GM19025 (cell line): ENCODE measurements at regions not wholly inside any gene's neighbourhood (a gene's known extent, or its start where the extent isn't known, plus 50 kb on each side); places are given as distances from the start of the nearest gene placed in this dataset.

Experiments used
- ATAC-seq: cut with Tn5 transposase; IDR thresholded peaks from one replicate; pipeline ENCODE4 v1.9.1; 2021; ENCODE audit warnings: mild to moderate bottlenecking, low read depth, moderate library complexity; ENCODE audit not compliant: unreplicated experiment

DNA sequence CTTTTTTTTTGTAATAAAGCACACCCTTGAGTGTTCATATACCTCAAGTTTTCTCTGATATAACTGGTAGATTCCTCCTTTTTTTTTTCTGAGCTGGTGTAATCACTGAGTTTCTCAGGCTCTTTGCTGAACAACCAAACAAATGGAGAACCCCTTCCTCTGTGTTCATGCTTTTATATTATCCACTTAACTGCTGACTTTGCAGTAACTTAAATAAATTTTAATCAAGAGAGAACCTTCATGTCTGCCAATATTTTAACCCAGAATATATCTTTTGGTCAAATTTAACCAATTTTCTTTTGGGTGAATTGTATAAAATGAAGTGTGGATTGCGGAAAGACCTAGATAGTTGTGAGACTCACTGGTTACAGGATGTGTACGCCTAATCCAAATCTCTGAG lies 833.0 kb upstream of the COX7C start:
- ATAC-seq: no peak

DNA sequence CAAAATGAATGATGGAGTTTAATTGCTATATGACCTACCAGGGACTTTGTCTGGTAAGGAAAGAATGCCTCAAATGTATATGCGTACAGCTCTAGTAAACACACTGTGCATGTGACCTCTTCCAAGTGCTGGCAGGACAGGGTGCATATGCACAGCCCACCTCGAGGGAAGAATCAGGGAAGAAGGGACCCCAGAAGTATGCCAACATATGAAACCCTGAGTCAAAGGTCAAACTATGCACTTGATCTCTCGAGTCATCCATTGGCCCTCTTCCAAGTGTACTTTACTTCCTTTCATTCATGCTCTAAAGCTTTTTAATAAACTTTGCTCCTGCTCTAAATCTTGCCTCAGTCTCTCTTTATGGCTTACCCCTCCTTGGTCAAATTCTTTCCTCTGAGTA lies 804.6 kb upstream of the COX7C start:
- no peak for ATAC-seq

DNA sequence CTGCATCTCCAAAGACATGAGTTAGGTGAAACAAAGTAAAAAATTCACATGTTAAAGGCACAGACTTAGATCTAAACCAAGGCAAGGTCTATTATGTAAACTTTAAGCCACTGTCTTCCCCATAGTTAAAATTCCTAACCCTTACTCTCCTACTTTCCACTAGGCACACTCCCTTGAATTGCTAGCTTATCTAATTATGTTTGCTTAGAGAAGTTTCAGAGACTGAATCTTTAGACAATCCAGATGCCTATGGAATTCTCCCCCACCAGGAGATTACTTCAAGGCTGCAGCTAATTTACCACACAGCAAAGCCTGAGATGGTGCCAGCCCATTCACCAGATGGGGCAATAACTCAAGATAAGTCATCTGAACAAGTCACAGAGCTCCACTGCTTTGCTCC lies 803.1 kb upstream of the COX7C start:
- no peak for ATAC-seq

DNA sequence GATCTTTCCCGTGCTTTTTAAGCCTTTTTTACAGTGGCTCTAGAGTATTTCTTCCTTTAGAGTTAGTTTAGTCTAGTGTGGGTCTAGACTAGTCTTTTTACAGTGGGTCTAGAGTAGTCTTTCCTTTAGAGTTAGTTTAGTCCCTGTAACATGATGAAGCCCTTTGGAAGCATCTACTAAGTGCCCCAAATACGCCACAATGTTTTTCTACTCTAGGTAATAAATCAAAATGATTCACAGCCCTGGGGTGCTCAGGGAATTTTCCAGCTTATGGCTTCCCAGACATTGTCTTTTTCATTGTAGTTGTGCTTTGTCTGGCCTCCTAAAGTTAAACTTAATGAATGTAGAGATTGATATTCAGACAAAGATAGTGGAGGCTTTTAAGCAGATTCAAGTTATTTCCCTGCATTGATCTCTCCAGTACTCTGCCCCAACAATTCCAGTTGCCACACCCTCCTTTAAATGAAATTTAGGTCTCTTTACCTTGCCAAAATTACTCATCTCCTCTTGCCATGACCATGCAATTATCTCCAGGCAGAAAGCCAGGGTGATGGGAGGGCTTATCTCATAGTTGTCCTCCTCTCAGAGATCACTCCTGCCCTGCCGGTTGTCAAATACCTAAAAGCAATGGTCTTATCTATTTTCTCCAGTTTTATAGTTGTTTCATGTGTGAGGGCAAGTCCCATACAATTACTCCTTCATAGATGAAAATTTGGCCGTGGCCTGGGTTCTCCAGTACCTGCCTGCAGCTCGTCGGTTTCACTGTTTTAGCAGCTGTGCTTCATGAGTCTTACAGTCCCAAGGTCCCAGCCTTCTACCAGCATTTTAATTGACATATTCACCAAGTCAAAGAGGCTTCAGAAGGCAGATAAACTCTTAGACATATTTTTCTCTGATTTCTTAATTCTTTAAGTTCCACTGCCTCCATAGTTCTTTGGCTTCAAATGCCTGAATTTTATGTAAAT lies 794.0 kb upstream of the COX7C start:
- no peak for ATAC-seq

DNA sequence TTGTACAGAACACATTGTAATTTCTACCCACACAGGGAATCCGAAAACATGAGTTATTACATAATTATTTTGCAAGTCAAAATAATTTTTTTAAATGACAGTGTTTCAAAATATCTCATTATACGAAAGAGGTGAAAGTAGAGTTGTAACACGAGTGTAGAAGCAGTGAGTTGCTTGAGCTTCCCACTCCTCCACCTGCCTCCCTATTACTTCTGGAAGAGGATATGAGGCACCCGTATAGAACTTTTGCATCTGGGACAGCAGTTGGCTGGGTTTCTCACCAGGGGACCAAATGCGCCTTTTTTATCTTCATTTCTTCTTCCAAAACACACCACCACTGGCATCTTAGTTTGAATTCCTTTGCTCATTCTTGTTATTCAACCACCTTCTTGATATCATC lies 779.0 kb upstream of the COX7C start:
- no peak for ATAC-seq

DNA sequence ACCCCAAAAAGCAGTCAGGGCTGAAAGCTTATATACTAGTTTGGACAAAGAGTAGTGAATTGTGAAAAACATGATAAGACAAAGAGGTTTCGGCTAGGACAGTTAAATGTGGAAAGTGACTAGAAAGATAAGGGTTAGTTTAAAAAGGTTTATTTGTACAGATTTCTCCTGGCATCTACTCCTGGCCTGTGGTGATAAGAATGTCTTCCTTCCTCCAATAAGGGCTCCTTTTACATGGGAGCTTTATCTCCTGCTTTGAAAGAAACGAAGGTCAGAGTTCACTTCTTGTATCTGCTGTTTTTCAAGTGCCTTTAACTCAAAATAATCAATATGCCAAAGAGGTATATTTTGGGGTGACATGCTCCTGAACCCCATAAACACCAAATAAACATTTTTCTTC lies 776.1 kb upstream of the COX7C start:
- no peak for ATAC-seq

DNA sequence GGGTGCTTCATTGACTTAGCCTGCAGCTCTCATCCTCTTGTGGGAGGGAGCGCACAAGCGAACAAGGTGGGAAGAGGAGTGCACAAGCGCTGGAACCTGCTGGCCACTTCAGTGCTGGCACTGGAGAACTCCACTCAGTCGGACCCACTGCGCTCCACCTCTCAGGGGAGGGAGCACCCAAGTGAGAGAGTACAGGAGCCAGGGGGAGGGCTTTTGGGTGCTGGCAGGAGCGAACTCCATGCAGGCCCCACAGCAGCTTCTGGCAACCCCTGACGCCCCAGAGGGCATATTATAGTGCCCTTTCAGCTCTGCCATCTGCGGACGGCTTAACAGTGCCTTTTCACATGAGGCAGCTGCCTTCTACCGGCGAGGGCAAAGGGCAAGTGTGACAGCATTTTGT lies 774.2 kb upstream of the COX7C start:
- no peak for ATAC-seq

DNA sequence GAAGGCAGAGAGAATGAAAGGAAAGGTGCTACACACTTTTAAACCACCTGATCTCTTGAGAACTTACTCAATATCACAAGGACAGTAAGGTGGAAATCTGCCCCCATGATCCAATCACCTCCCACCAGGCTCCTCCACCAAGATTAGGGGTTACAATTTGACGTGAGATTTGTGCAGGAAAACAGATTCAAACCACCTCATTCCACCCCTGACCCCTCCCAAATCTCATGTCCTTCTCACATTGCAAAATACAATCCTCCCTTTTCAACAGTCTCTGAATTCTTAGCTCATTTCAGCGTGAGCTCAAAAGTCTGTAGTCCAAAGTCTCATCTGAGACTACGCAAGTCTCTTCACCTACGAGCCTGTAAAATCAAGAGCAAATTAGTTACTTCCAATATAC lies 768.3 kb upstream of the COX7C start:
- ATAC-seq: no peak

DNA sequence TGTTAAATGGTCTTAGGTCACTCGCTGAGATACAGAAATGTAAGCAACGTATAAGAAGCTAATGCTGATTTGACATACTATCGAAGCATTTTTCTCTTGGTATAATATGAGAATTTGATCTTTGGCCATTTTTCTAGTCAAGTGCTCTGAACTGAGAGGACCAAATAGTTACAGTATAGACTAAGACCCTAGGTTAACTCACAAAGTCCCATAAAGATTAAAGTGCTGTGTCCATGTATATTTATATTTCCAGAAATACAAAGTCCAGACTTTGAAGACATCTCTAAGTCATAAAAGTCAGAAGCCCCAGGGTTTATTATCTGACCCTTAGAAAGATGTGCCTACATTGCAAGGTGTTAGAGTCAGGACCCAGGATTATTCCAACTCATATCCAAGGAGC lies 752.4 kb upstream of the COX7C start:
- ATAC-seq: no peak

DNA sequence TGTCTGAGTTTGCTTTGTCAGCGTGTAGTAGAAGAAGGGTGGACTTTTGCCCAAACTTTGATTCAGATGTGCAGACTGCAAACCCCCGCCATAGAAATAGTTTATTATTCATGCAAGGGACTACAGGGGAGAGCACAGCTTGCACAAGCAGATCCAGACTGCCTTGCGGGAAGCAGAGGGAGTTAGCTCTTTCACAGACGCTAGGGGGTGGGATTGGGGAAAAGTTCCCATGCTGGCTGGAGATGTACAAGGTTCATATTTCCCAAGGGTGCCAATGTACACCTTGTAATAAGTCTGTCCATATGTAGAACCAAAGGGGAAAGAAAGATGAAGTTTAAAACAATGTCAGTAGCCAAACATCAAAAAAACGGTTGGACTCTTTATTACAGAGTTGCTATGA lies 749.7 kb upstream of the COX7C start:
- ATAC-seq: no peak

DNA sequence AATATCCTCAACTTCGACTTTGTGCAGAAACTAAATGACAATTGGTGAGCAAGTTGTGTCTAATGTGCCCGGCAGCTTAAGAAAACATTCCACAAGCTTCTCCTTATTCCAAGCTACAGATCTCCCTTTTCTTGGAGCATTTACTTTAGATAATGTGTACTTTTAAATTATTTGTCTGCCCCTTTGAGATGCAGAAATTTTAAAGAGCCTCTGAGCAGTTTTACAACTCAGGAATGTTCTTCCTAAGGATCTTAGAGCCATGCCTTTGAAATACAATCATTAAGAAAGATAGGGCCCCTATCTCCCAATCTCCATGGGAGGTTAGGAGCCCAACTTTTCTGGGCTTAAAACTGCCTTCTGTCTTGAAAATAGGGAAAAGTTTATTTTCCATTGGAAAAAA lies 723.7 kb upstream of the COX7C start:
- ATAC-seq: no peak

DNA sequence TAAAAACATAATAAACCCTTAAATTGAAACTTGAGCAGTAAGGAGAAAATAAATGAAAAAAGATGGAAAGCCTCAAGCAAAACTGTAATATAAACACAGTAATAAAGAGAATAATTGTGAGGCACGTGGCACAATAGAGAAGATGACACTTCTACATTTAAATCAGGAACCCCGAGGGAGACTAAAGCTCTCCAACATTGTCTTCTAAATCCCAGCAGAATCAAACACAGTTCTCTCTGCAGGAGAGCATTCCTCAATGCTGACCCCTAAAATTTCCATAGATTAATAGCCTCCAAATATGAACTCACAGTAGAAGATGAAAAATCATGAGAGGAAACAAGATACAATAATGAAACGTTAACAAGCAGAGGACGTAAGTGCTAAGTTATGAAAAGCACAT lies 721.2 kb upstream of the COX7C start:
- no peak for ATAC-seq

DNA sequence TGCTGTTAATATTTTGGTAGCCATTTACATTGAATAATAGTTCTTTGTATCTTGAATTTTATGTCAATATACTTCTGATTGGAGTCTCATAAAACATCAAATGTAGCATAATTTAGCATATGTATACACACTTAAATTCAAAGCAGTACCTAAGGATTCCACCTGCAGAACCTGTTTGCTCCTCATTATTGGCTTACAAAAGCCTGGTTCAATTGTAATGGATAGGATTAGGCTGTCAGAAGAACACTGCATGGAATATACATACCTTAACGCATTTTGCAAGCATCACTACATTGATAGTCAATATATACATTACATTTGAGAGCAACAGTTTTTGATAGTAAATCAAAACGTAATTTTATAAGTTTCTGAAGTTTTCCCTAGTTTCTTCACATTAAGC lies 711.3 kb upstream of the COX7C start:
- ATAC-seq: no peak

DNA sequence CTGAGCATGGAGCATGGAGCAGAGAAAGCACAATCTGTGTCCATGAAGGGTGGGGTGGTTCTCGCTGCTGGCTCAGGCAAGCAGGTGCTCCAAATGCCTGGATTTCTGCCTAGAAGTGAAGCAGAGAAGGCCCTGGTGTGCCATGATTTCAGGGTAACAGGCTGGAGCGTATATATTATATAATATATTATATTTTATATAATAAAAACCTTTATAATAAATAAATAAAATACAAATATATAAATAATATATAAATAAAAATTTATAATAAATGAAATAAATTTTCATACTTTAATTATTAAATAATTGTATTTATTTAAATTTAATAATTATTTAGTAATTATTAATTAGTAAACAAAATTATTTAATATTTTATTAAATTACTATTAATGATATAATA lies 707.4 kb upstream of the COX7C start:
- no peak for ATAC-seq

DNA sequence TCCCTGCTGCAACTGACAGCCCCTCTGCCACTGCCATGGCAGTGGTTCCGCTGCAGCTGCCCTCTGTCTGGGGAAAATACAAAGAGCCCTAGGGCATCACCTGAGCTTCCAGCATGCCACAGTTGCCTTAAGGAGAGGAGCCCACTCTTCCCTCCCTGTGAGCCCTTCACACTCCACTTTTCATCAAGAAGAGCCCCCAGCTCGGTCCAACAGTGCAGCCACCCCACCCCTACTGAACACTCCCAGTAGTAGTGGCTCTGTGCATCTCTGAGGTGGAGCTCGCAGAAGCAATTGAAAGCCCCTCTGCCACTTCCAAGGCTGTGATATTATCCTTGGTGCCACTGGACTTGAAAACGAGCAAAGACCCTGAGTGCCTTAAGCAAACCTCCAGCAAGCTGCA lies 696.8 kb upstream of the COX7C start:
- ATAC-seq: no peak

DNA sequence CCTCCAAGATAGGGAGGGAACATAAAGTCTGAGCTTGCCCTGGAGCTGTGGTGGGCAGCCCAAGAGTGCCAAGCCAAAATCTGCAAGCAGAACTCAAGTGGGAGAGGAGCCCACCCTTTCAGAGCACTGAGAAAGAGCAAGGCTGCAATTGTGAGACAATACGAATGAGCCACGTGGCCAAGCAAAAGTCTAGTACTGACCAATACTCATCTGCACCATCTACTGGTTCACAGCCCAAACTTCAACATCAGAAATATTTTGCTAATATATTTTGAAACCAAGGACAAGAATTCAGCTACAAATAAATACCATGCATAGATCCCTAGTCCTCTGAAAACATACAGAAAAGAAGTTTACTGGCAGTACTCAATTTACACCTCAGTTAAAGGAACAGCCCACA lies 696.2 kb upstream of the COX7C start:
- no peak for ATAC-seq

DNA sequence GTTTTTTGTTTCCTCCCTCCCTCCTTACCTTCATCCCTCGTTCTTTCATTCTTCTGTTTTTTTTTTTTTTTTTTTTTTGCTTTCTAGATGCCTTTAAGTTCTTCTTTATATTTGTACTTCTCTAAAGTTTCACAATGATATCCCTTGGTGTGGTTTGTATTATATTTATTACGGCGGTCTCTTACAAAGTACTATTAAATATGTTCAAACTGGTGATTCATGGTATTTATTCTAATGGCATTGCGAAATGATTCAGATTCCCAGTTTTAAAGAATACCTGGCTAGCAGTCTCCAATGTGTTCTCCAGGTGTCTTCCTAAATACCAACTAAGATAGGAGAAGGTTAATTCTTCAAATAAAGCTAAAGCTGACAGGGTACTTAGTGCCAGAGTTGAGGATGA lies 690.1 kb upstream of the COX7C start:
- no peak for ATAC-seq

DNA sequence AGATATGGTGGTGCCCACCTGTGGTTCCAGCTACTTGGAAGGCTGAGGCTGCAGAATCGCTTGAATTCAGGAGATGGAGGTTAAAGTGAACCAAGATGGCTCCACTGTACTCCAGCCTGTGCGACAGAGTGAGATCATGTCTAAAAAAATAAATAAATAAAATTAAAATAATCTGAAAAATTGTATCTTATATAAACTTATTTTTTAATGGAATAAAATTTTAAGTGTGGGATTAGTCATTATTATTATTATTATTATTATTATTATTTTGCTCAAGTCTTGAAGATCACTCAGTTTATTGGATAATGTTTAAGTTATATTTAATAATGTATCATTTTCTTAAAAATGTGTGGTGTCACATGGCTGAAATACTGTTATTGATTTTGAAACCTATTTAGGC lies 688.0 kb upstream of the COX7C start:
- no peak for ATAC-seq

DNA sequence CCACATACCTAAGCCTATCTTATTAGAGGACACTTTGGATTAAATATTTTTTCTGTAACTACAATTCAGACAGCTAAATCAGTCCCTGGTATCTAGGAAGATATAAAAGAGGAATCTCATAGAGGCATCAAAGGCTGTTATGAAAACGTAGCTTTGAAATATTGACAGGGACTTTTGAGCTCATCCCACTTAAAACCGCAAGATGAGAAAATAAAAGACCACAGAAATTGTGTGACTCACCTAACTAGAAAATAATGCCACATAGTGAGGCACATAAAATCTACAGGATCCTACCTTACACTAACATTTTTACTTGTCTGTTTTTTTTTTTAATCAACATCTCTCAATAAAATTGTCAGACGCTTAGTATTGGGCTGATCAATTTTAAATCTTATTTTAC lies 686.5 kb upstream of the COX7C start:
- ATAC-seq: no peak

DNA sequence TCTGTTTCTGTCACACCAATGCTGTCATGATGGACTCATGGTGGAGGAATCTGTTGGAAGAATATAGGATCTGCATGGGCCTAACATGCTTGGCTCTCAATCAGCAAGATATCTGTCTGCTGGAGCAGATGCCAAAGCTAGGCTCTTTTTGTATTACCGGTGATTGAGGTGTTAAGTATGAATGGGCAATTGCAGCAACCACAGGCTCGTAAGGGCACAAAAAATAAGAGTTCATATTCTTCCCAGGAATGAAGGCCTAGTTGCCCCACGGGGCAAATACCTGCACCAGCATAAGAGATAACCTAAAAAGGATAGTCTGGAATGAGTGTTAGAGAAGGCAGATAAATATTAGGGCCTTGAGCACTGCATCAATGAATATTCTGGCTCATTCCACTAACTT lies 679.5 kb upstream of the COX7C start:
- ATAC-seq: no peak

DNA sequence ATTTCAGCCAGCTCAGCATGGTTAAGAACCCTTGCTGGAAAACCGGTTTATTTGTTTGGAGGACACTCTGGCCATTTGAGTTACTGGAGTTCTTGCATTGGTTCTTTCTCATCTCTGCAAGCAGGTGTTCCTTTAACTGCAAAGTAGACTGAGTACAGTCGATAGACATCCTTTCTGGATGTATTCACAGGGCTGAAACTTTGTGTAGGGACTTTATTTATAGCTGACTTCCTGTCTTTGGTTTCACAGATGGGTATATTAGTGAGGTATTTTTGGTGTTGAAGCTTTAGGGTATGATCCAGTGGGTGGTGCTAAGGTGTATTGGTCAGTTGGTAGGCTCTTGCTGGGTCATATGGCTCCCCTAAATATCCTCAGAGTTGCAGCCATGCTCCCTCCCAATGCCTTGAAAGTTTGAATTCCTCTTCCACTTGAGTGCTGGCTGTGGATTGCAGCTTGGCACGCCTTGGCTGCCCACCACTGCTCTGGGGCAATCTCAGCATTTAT lies 666.0 kb upstream of the COX7C start:
- no peak for ATAC-seq

DNA sequence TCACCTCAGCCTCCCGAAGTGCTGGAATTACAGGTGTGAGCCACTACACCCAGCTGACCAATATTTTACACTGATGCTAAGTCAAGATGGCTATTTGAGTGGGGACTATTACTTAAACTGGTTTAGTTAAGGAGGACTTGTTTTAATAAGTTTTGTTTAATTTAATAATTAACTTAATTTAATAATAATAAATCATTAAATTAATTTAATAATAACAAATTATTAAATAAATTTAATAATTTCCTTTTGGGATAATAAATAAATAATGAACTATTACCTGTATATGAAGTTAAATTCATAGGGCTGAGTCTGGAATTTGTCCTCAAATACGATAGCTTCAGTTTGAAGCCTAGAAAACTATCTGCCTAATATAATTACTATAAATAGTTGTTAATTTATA lies 665.1 kb upstream of the COX7C start:
- no peak for ATAC-seq
